Hepatocyte (in vitro differentiated cells): ENCODE measurements at regions not wholly inside any gene's neighbourhood (a gene's known extent, or its start where the extent isn't known, plus 50 kb on each side); places are given as distances from the start of the nearest gene placed in this dataset.
A peak's percentile ranks its signal among the peaks of the same experiment; 100 is the strongest.

ENCODE experiments used
- DNase-seq: peaks from one replicate; pipeline ENCODE4 v3.0.0-alpha.2; 2016; ENCODE audit warnings: low spot score
- H2AFZ ChIP-seq: fragments of 200-600 bp; sonication (generic); 2 replicates; pipeline ENCODE4 v1.6.0; 2016; ENCODE audit warnings: antibody characterized with exemption, mild to moderate bottlenecking
- H3K27ac ChIP-seq: fragments of 200-600 bp; sonication (generic); 2 replicates; pipeline ENCODE4 v1.5.1; 2016; ENCODE audit warnings: mild to moderate bottlenecking
- H3K27me3 ChIP-seq: fragments of 200-600 bp; sonication (generic); 2 replicates; pipeline ENCODE4 v1.6.1; 2016
- H3K36me3 ChIP-seq: fragments of 200-600 bp; sonication (generic); replicated peaks from 2 replicates; pipeline ENCODE4 v1.5.1; 2016; ENCODE audit warnings: low read depth; ENCODE audit not compliant: insufficient read depth
- H3K4me1 ChIP-seq: fragments of 200-600 bp; sonication (generic); 2 replicates; pipeline ENCODE4 v1.5.1; 2016; ENCODE audit warnings: mild to moderate bottlenecking, moderate library complexity; ENCODE audit not compliant: insufficient read depth
- H3K4me2 ChIP-seq: fragments of 200-600 bp; sonication (generic); 2 replicates; pipeline ENCODE4 v1.6.0; 2016
- H3K4me3 ChIP-seq: fragments of 200-600 bp; sonication (generic); 2 replicates; pipeline ENCODE4 v1.5.1; 2016; ENCODE audit warnings: mild to moderate bottlenecking
- H3K79me2 ChIP-seq: fragments of 200-600 bp; sonication (generic); 2 replicates; pipeline ENCODE4 v1.6.0; 2017; ENCODE audit warnings: mild to moderate bottlenecking
- H3K9me2 ChIP-seq: fragments of 200-600 bp; sonication (generic); replicated peaks from 2 replicates; pipeline ENCODE4 v1.6.0; 2017; ENCODE audit warnings: mild to moderate bottlenecking; ENCODE audit not compliant: insufficient read depth
- H3K9me3 ChIP-seq: fragments of 200-600 bp; sonication (generic); 2 replicates; pipeline ENCODE4 v1.5.1; 2016; ENCODE audit warnings: low read depth, mild to moderate bottlenecking
- H4K20me1 ChIP-seq: fragments of 200-600 bp; sonication (generic); 2 replicates; pipeline ENCODE4 v1.6.0; 2016; ENCODE audit warnings: mild to moderate bottlenecking; ENCODE audit not compliant: insufficient read depth, poor library complexity, severe bottlenecking
- EZH2 ChIP-seq: fragments of 200-600 bp; sonication (generic); IDR thresholded peaks from 2 replicates; pipeline ENCODE4 v1.6.1; 2016; ENCODE audit warnings: antibody characterized with exemption, mild to moderate bottlenecking, borderline replicate concordance
- EZH2phosphoT487 ChIP-seq: fragments of 200-600 bp; sonication (generic); IDR thresholded peaks from one replicate; pipeline ENCODE4 v1.6.1; 2018; ENCODE audit warnings: antibody characterized with exemption, mild to moderate bottlenecking, low read depth, moderate library complexity; ENCODE audit not compliant: unreplicated experiment, severe bottlenecking
- WGBS: methylation state at CpG from one replicate; pipeline ENCODE4 v1.1.6; 2016; ENCODE audit warnings: low lambda C conversion rate; ENCODE audit errors: missing lambda C conversion rate; 5-methylcytosine and 5-hydroxymethylcytosine counted together
- TF ChIP-seq, protein P1 (sequence below): fragments of 200-600 bp; sonication (generic); IDR thresholded peaks from 2 replicates; pipeline ENCODE4 v1.5.1; 2016; ENCODE audit warnings: antibody characterized with exemption, mild to moderate bottlenecking; ENCODE audit not compliant: poor library complexity

DNA sequence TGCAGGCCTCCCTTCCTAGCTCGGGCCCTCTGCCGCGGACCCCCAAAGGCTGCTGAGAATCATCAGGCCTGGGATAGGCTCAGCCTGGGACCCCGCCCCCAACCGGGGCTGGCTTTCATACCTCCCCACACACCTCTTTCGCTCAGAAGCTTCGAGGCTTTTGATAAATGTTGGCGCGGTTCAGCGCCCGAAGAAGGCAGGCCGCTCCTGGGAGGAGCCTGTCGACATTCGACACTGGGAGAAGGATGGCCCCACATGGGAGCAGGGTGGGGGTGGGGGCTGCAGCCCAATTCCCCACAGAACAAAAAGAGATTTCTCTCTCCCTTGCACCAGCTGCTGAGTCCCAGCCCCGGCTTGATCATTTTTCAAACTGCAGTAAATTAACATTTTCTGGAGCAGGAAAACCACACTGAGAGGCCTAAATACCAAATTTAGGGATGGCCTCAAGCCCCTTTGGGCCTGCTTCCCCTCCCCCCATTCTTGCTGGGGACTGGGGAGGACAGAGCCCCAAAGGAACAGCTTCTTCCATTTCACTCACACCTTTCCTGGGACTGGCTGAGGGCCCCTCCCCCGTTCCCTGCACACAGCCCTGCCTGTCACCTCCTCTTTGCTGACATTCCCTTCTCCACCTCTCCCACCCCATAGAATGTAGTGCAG, 112.9 kb upstream of the PJA1 start:
- WGBS: 59% methylated on average over 16 of the region's 16 CpGs
- TF ChIP-seq EZH2 (no peak), EZH2phosphoT487 (no peak)
- TF ChIP-seq, protein P1, sequence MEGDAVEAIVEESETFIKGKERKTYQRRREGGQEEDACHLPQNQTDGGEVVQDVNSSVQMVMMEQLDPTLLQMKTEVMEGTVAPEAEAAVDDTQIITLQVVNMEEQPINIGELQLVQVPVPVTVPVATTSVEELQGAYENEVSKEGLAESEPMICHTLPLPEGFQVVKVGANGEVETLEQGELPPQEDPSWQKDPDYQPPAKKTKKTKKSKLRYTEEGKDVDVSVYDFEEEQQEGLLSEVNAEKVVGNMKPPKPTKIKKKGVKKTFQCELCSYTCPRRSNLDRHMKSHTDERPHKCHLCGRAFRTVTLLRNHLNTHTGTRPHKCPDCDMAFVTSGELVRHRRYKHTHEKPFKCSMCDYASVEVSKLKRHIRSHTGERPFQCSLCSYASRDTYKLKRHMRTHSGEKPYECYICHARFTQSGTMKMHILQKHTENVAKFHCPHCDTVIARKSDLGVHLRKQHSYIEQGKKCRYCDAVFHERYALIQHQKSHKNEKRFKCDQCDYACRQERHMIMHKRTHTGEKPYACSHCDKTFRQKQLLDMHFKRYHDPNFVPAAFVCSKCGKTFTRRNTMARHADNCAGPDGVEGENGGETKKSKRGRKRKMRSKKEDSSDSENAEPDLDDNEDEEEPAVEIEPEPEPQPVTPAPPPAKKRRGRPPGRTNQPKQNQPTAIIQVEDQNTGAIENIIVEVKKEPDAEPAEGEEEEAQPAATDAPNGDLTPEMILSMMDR: no peak
- Histone ChIP-seq H3K4me3 (no peak overlapping the region), H3K27ac (no peak overlapping the region), H4K20me1 (no peaks in the 10 kb centered on the region), H3K4me2 (no peak overlapping the region), H3K9me3 (no peaks in the 10 kb centered on the region), H3K27me3 (no peaks in the 10 kb centered on the region), H2AFZ (no peak overlapping the region), H3K9me2 (no peaks in the 10 kb centered on the region), H3K36me3 (no peaks in the 10 kb centered on the region), H3K4me1 (peaks cover 14% of the 10 kb centered on the region), H3K79me2 (no peaks in the 10 kb centered on the region)
- no peak for DNase-seq

DNA sequence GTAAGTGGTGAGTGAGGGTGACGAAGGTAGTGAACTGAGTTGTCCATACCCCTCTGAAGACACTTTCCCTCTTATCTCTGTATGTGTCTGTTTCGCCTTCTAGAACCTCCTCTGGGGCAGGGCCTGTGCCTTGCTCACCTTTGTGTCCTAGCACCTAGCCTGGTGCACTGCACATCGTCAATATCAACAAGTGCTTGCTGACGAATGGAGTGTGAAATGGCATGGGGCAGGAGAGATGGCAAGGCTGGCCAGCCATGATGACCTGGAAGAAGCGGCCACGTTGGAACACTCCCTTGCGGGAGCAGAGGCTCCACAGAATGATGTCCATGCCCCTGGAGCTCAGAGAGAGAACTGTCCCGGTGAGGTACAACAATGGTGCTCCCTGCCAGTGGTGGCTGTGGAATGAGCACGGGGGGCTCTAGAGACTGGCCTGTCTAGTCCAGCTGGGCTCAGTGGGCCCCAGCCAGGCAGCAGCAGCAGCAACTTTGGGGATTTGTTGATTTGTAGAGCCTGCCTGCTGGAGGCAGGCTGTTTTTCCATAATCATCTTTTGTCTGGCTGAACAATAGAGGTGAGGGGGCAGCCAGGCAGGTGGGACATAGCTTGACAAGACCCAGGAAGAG, 112.2 kb upstream of the PJA1 start:
- no peaks in the 10 kb centered on the region for H3K79me2 ChIP-seq
- H3K9me3 ChIP-seq: no peaks in the 10 kb centered on the region
- DNase-seq: no peak
- H3K27me3 ChIP-seq: no peaks in the 10 kb centered on the region
- H3K36me3 ChIP-seq: no peaks in the 10 kb centered on the region
- TF ChIP-seq, protein P1: no peak
- TF ChIP-seq EZH2 (no peak), EZH2phosphoT487 (no peak)
- no peak overlapping the region for H3K27ac ChIP-seq
- H3K9me2 ChIP-seq: no peaks in the 10 kb centered on the region
- peaks cover 14% of the 10 kb centered on the region for H3K4me1 ChIP-seq
- H3K4me2 ChIP-seq: no peak overlapping the region
- no peak overlapping the region for H2AFZ ChIP-seq
- no peaks in the 10 kb centered on the region for H4K20me1 ChIP-seq
- 77% methylated on average over 9 of the region's 9 CpGs for WGBS
- H3K4me3 ChIP-seq: no peak overlapping the region

DNA sequence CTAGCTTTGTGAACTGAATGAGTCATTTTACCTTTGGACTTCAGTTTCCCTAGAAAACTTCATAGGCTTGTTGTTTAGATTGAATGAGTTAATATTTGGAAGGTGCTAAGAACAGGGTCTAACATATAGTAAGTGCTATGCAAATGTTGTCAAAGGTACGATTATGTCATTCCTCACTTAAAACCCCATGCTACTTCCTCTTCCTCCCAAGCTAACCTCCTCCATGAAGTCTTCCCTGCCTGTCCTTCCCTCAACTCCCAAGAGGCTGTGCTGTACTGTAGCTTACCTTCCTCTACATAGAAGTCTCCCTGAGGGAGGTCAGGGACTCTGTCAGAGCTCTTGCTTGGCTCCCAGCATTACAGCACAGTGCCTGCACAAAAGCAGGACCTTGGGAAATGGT, 103.4 kb upstream of the PJA1 start:
- H3K9me2 ChIP-seq: no peaks in the 10 kb centered on the region
- WGBS: 58% methylated on average over 1 of the region's 1 CpG
- no peak overlapping the region for H3K4me3 ChIP-seq
- peak overlapping the region; percentile 71 for H3K27ac ChIP-seq
- no peaks in the 10 kb centered on the region for H3K27me3 ChIP-seq
- TF ChIP-seq EZH2phosphoT487 (no peak), EZH2 (no peak)
- TF ChIP-seq, protein P1: no peak
- H3K9me3 ChIP-seq: no peaks in the 10 kb centered on the region
- no peaks in the 10 kb centered on the region for H3K36me3 ChIP-seq
- no peaks in the 10 kb centered on the region for H4K20me1 ChIP-seq
- DNase-seq: no peak
- H3K4me2 ChIP-seq: no peak overlapping the region
- no peak overlapping the region for H2AFZ ChIP-seq
- H3K4me1 ChIP-seq: no peaks in the 10 kb centered on the region
- H3K79me2 ChIP-seq: no peaks in the 10 kb centered on the region
